IMR-90 (cell line): ENCODE measurements at regions not wholly inside any gene's neighbourhood (a gene's known extent, or its start where the extent isn't known, plus 50 kb on each side); places are given as distances from the start of the nearest gene placed in this dataset.

Experiments
- ATAC-seq: fragments of 200-7000 bp; cut with Tn5 transposase; 2 replicates; pipeline ENCODE4 v1.9.1; 2020; ENCODE audit warnings: low read depth, mild to moderate bottlenecking, moderate library complexity
- BruUV-seq: library from RNA; stranded (reverse); fragments of 400-500 nt; replicated peaks from 2 replicates; lab custom pipeline; 2021; lab: Mats Ljungman, UMichigan
- CTCF ChIA-PET: fragments of 300-600 bp; formaldehyde crosslinking; extraction: SDS; loops from one replicate; lab custom pipeline; 2021; ENCODE audit warnings: antibody characterized with exemption; lab: Yijun Ruan, JAX
- POLR2A ChIA-PET: fragments of 300-600 bp; sonication (Branson Sonifier 250); formaldehyde crosslinking; loops from one replicate; lab custom pipeline; 2022; ENCODE audit warnings: antibody characterized with exemption; ENCODE audit not compliant: unreplicated experiment; lab: Charles Lee
- DNase-seq: peaks from one replicate; pipeline ENCODE4 v3.0.0; 2013
- H2AFZ ChIP-seq: replicated peaks from 2 replicates; pipeline ENCODE3; 2013; ENCODE audit warnings: low read length, mild to moderate bottlenecking; ENCODE audit not compliant: poor library complexity
- H2AK5ac ChIP-seq: 2 replicates; pipeline ENCODE4 v1.6.1; 2013; ENCODE audit warnings: low read depth, low read length, inconsistent platforms
- H2AK9ac ChIP-seq: replicated peaks from 2 replicates; pipeline ENCODE3; 2013; ENCODE audit warnings: mild to moderate bottlenecking, low read depth, low read length, moderate library complexity; ENCODE audit not compliant: poor library complexity
- H2BK120ac ChIP-seq: 2 replicates; pipeline ENCODE4 v1.6.1; 2013; ENCODE audit warnings: low read depth, low read length, inconsistent platforms
- H2BK15ac ChIP-seq: 3 replicates; pipeline ENCODE4 v1.6.1; 2013; ENCODE audit warnings: low read depth, low read length, inconsistent platforms
- H2BK20ac ChIP-seq: 2 replicates; pipeline ENCODE4 v1.6.1; 2013; ENCODE audit warnings: low read depth, mild to moderate bottlenecking, inconsistent platforms, low read length, moderate library complexity
- H2BK5ac ChIP-seq: 2 replicates; pipeline ENCODE4 v1.6.1; 2013; ENCODE audit warnings: mild to moderate bottlenecking, low read depth, low read length, inconsistent platforms; ENCODE audit not compliant: poor library complexity, severe bottlenecking
- H3K14ac ChIP-seq: replicated peaks from 2 replicates; pipeline ENCODE4 v1.6.1; 2013; ENCODE audit warnings: low read depth, low read length, inconsistent platforms
- H3K18ac ChIP-seq: 2 replicates; pipeline ENCODE4 v1.6.1; 2013; ENCODE audit warnings: low read depth, low read length, control low read depth
- H3K23ac ChIP-seq: 2 replicates; pipeline ENCODE4 v1.6.1; 2013; ENCODE audit warnings: low read depth, low read length, inconsistent platforms
- H3K27ac ChIP-seq: 2 replicates; pipeline ENCODE4 v1.5.1; 2013; ENCODE audit warnings: mild to moderate bottlenecking, control low read depth, low read length; ENCODE audit not compliant: insufficient read depth
- H3K27me3 ChIP-seq: 2 replicates; pipeline ENCODE4 v1.6.1; 2013; ENCODE audit warnings: low read length; ENCODE audit not compliant: control insufficient read depth, insufficient read depth
- H3K36me3 ChIP-seq: 2 replicates; pipeline ENCODE4 v1.6.1; 2013; ENCODE audit warnings: low read length, mixed read lengths; ENCODE audit not compliant: control insufficient read depth, insufficient read depth
- H3K4ac ChIP-seq: 2 replicates; pipeline ENCODE4 v1.6.1; 2013; ENCODE audit warnings: low read depth, low read length, inconsistent platforms
- H3K4me1 ChIP-seq: 2 replicates; pipeline ENCODE4 v1.6.1; 2013; ENCODE audit warnings: low read length, mixed read lengths; ENCODE audit not compliant: control insufficient read depth, insufficient read depth
- H3K4me2 ChIP-seq: 2 replicates; pipeline ENCODE4 v1.6.1; 2013; ENCODE audit warnings: low read depth, mild to moderate bottlenecking, control low read depth, low read length, moderate library complexity
- H3K4me3 ChIP-seq: 2 replicates; pipeline ENCODE4 v1.5.1; 2013; ENCODE audit warnings: low read depth, mild to moderate bottlenecking, control low read depth, low read length, moderate library complexity; ENCODE audit not compliant: insufficient read depth
- H3K56ac ChIP-seq: 2 replicates; pipeline ENCODE4 v1.6.1; 2013; ENCODE audit warnings: low read length, inconsistent platforms; ENCODE audit not compliant: insufficient read depth; ENCODE audit errors: extremely low read depth
- H3K79me1 ChIP-seq, 2 experiments: 2 replicates each; pipeline ENCODE4 v1.6.1; 2013; ENCODE audit warnings: low read length in 2 of 2, inconsistent platforms in 1 of 2, low read depth in 1 of 2
- H3K9ac ChIP-seq: 2 replicates; pipeline ENCODE4 v1.6.1; 2013; ENCODE audit warnings: low read depth, low read length, control low read depth
- H3K9me1 ChIP-seq: 2 replicates; pipeline ENCODE4 v1.6.1; 2013; ENCODE audit warnings: low read length, inconsistent platforms; ENCODE audit not compliant: insufficient read depth
- H3K9me3 ChIP-seq: 2 replicates; pipeline ENCODE4 v1.6.1; 2013; ENCODE audit warnings: low read length; ENCODE audit not compliant: control insufficient read depth, insufficient read depth
- H4K20me1 ChIP-seq: 2 replicates; pipeline ENCODE4 v1.6.1; 2013; ENCODE audit warnings: low read length, inconsistent platforms; ENCODE audit not compliant: insufficient read depth
- H4K5ac ChIP-seq: 2 replicates; pipeline ENCODE4 v1.6.1; 2013; ENCODE audit warnings: mild to moderate bottlenecking, low read depth, low read length, control low read depth
- H4K8ac ChIP-seq, 2 experiments: 2 replicates each; pipeline ENCODE4 v1.6.1; 2013; ENCODE audit warnings: low read depth in 2 of 2, low read length in 2 of 2, control low read depth in 1 of 2, inconsistent platforms in 1 of 2
- H4K91ac ChIP-seq: 2 replicates; pipeline ENCODE4 v1.6.1; 2013; ENCODE audit warnings: low read depth, low read length, inconsistent platforms; ENCODE audit not compliant: insufficient read depth
- BHLHE40 ChIP-seq: fragments of 150-350 bp; IDR thresholded peaks from 2 replicates; pipeline ENCODE4 v1.6.1; 2016; ENCODE audit warnings: mild to moderate bottlenecking, low read depth, low read length
- MXI1 ChIP-seq: IDR thresholded peaks from 2 replicates; pipeline ENCODE4 v1.6.1; 2012; ENCODE audit warnings: low read depth, mild to moderate bottlenecking, low read length, moderate library complexity, borderline replicate concordance
- RCOR1 ChIP-seq: IDR thresholded peaks from 2 replicates; pipeline ENCODE4 v1.6.1; 2012; ENCODE audit warnings: mild to moderate bottlenecking, low read length, improper control_type of control experiment; ENCODE audit not compliant: insufficient replicate concordance
- WGBS, 2 experiments: methylation state at CpG; one replicate each; pipeline versions ENCODE4 v1.1.5 to v1.1.7; 2013; ENCODE audit warnings: missing lambda C conversion rate in 2 of 2; ENCODE audit not compliant: insufficient read length in 1 of 2; ENCODE audit errors: extremely low coverage in 2 of 2; 5-methylcytosine and 5-hydroxymethylcytosine counted together
- dilution Hi-C: fragments of 300-500 bp; cut with HindIII; formaldehyde crosslinking; loops from one replicate; pipeline ENCODE4 v1.14.3; 2018; ENCODE audit warnings: low sequenced_read_pairs; ENCODE audit not compliant: unreplicated experiment
- in situ Hi-C: fragments of 300-500 bp; cut with MboI; formaldehyde crosslinking; loops from 3 replicates; pipeline ENCODE4 v1.14.3; 2019; ENCODE audit warnings: low sequenced_read_pairs, inconsistent platforms, mixed read lengths
- intact Hi-C: fragments of 100-400 bp; cut with micrococcal nuclease; formaldehyde crosslinking; loops from 2 replicates; pipeline ENCODE4 v1.10.0; 2022

DNA sequence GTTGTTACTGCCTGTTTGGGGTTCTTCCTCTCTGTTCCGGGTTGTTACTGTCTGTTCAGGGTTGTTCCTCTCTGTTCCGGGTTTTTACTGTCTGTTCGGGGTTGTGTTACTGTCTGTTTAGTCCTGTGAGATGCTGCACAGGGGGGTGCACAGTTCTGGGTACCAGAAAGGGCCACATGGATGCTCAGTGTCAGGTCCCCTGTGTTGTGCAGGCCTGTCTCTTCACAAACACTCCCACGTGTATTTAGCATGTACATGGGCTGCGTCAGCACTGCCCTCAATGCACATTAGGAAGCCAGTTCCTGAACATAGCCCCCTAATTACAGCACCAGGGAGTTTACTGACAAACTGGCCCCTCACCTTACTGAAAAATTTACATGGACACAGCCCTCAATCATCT is 118.5 kb downstream of the DLL1 start:
- no peaks in the 10 kb centered on the region for H3K9me1 ChIP-seq
- no peak overlapping the region for H3K18ac ChIP-seq
- no peak overlapping the region for H3K27ac ChIP-seq
- no peak overlapping the region for H2BK5ac ChIP-seq
- intact Hi-C loops = no loop called here
- H3K79me1 ChIP-seq = no peaks in the 10 kb centered on the region
- DNase-seq = no peak
- no peaks in the 10 kb centered on the region for H3K4me1 ChIP-seq
- no peak for ATAC-seq
- no peak for TF ChIP-seq MXI1
- TF ChIP-seq RCOR1 = no peak
- no peak for TF ChIP-seq BHLHE40
- no peak overlapping the region for H2BK120ac ChIP-seq
- H2AK5ac ChIP-seq = no peak overlapping the region
- H2BK15ac ChIP-seq = no peak overlapping the region
- H3K4me2 ChIP-seq = no peak overlapping the region
- H3K56ac ChIP-seq = no peak overlapping the region
- dilution Hi-C loops = no loop called here
- H3K4me3 ChIP-seq = no peak overlapping the region
- H3K36me3 ChIP-seq = no peaks in the 10 kb centered on the region
- no peaks in the 10 kb centered on the region for H3K27me3 ChIP-seq
- H2AK9ac ChIP-seq = no peak overlapping the region
- no TSS peak for BruUV-seq
- CTCF ChIA-PET = no interaction called here
- in situ Hi-C loops = no loop called here
- peaks cover 48% of the 10 kb centered on the region for H3K9me3 ChIP-seq
- H4K20me1 ChIP-seq = no peaks in the 10 kb centered on the region
- no peak overlapping the region for H3K4ac ChIP-seq
- POLR2A ChIA-PET = no interaction called here
- no peak overlapping the region for H4K91ac ChIP-seq
- no CpG with 5 or more reads among the region's 5 CpGs for WGBS, 2 experiments
- H3K9ac ChIP-seq = no peak overlapping the region
- no peak overlapping the region for H3K14ac ChIP-seq
- no peak overlapping the region for H2BK20ac ChIP-seq
- no peak overlapping the region for H2AFZ ChIP-seq
- H4K8ac ChIP-seq = no peak overlapping the region
- no peak overlapping the region for H3K23ac ChIP-seq
- no peak overlapping the region for H4K5ac ChIP-seq
